Astrocyte (in vitro differentiated cells and primary cell): ENCODE measurements at regions not wholly inside any gene's neighbourhood (a gene's known extent, or its start where the extent isn't known, plus 50 kb on each side); places are given as distances from the start of the nearest gene placed in this dataset.

Experiments used
- CTCF ChIP-seq: IDR thresholded peaks from 2 replicates; pipeline ENCODE4 v1.5.1; 2011; ENCODE audit warnings: low read depth, mild to moderate bottlenecking, inconsistent platforms, low read length, moderate library complexity; ENCODE audit not compliant: insufficient read depth
- EZH2 ChIP-seq: IDR thresholded peaks from 2 replicates; pipeline ENCODE4 v1.6.1; 2012; ENCODE audit warnings: mild to moderate bottlenecking, low read length, inconsistent platforms; ENCODE audit not compliant: insufficient read depth

- TF ChIP-seq EZH2 (no peak), CTCF (no peak)
Observed at GRCh38 chr4:83929550-83929949, 393.6 kb downstream of the GPAT3 start.
